H9 (cell line): ENCODE measurements at regions not wholly inside any gene's neighbourhood (a gene's known extent, or its start where the extent isn't known, plus 50 kb on each side); places are given as distances from the start of the nearest gene placed in this dataset.

Experiments
- DNase-seq: peaks from one replicate; pipeline ENCODE4 v3.0.0-alpha.2; 2017
- H2AFZ ChIP-seq: one replicate; pipeline ENCODE4 v1.6.1; 2013; ENCODE audit warnings: mild to moderate bottlenecking, low read length, control low read depth, moderate library complexity
- H2AK5ac ChIP-seq: 2 replicates; pipeline ENCODE4 v1.6.1; 2013; ENCODE audit warnings: low read length, control low read depth, mixed read lengths; ENCODE audit not compliant: insufficient read length
- H2BK120ac ChIP-seq: one replicate; pipeline ENCODE4 v1.6.1; 2013; ENCODE audit warnings: low read depth, mild to moderate bottlenecking, low read length, control low read depth, inconsistent platforms; ENCODE audit not compliant: poor library complexity, severe bottlenecking
- H2BK12ac ChIP-seq: 2 replicates; pipeline ENCODE4 v1.6.1; 2013; ENCODE audit warnings: low read length, control low read depth, mixed read lengths, low read depth; ENCODE audit not compliant: insufficient read length
- H2BK15ac ChIP-seq: 2 replicates; pipeline ENCODE4 v1.6.1; 2013; ENCODE audit warnings: low read depth, low read length, control low read depth
- H2BK20ac ChIP-seq: one replicate; pipeline ENCODE4 v1.6.1; 2013; ENCODE audit warnings: low read depth, mild to moderate bottlenecking, low read length, control low read depth, inconsistent platforms; ENCODE audit not compliant: poor library complexity, severe bottlenecking
- H2BK5ac ChIP-seq: 2 replicates; pipeline ENCODE4 v1.6.1; 2013; ENCODE audit warnings: low read length, control low read depth, mixed read lengths; ENCODE audit not compliant: insufficient read length
- H3K14ac ChIP-seq: 2 replicates; pipeline ENCODE4 v1.6.1; 2013; ENCODE audit warnings: low read length, control low read depth; ENCODE audit not compliant: insufficient read depth
- H3K18ac ChIP-seq: 2 replicates; pipeline ENCODE4 v1.6.1; 2013; ENCODE audit warnings: low read depth, mild to moderate bottlenecking, mixed read lengths, low read length, control low read depth; ENCODE audit not compliant: insufficient read length
- H3K23ac ChIP-seq: 2 replicates; pipeline ENCODE4 v1.6.1; 2013; ENCODE audit warnings: low read length, control low read depth, mixed read lengths, low read depth; ENCODE audit not compliant: insufficient read length
- H3K23me2 ChIP-seq: 2 replicates; pipeline ENCODE4 v1.6.1; 2013; ENCODE audit warnings: low read depth, mild to moderate bottlenecking, mixed read lengths, low read length, control low read depth; ENCODE audit not compliant: insufficient read length, poor library complexity, severe bottlenecking
- H3K27ac ChIP-seq: 2 replicates; pipeline ENCODE4 v1.5.1; 2013; ENCODE audit warnings: low read length, control low read depth, mixed read lengths, low read depth; ENCODE audit not compliant: insufficient read length
- H3K27me3 ChIP-seq: 2 replicates; pipeline ENCODE4 v1.6.1; 2013; ENCODE audit warnings: low read length, control low read depth, inconsistent platforms; ENCODE audit not compliant: insufficient read depth
- H3K4ac ChIP-seq: 2 replicates; pipeline ENCODE4 v1.6.1; 2013; ENCODE audit warnings: low read depth, mild to moderate bottlenecking, control low read depth, inconsistent platforms, low read length, moderate library complexity
- H3K4me1 ChIP-seq: 2 replicates; pipeline ENCODE4 v1.6.1; 2013; ENCODE audit warnings: low read length, control low read depth, inconsistent platforms; ENCODE audit not compliant: insufficient read depth
- H3K4me2 ChIP-seq: 2 replicates; pipeline ENCODE4 v1.6.1; 2013; ENCODE audit warnings: low read length, control low read depth, mixed read lengths; ENCODE audit not compliant: insufficient read length, insufficient read depth
- H3K56ac ChIP-seq: 2 replicates; pipeline ENCODE4 v1.6.1; 2013; ENCODE audit warnings: low read depth, mild to moderate bottlenecking, mixed read lengths, low read length, control low read depth; ENCODE audit not compliant: insufficient read length
- H3K79me1 ChIP-seq: 2 replicates; pipeline ENCODE4 v1.6.1; 2013; ENCODE audit warnings: low read depth, mild to moderate bottlenecking, moderate library complexity, low read length, control low read depth, inconsistent platforms; ENCODE audit not compliant: insufficient read depth, poor library complexity, severe bottlenecking
- H3K79me2 ChIP-seq: 2 replicates; pipeline ENCODE4 v1.6.1; 2013; ENCODE audit warnings: low read length, control low read depth, inconsistent platforms; ENCODE audit not compliant: insufficient read depth
- H3K9ac ChIP-seq: 2 replicates; pipeline ENCODE4 v1.6.1; 2013; ENCODE audit warnings: low read length, control low read depth, mixed read lengths; ENCODE audit not compliant: insufficient read length; ENCODE audit errors: extremely low read depth
- H3K9me3 ChIP-seq: one replicate; pipeline ENCODE4 v1.6.1; 2013; ENCODE audit warnings: low read depth, low read length, inconsistent platforms; ENCODE audit not compliant: control insufficient read depth
- H3T11ph ChIP-seq: one replicate; pipeline ENCODE4 v1.6.1; 2013; ENCODE audit warnings: mild to moderate bottlenecking, low read length, control low read depth, inconsistent platforms
- H4K20me1 ChIP-seq: one replicate; pipeline ENCODE4 v1.6.1; 2013; ENCODE audit not compliant: control insufficient read depth, insufficient read length, insufficient read depth
- H4K5ac ChIP-seq: 2 replicates; pipeline ENCODE4 v1.6.1; 2013; ENCODE audit warnings: low read depth, mild to moderate bottlenecking, mixed read lengths, low read length, control low read depth; ENCODE audit not compliant: insufficient read length
- H4K8ac ChIP-seq: replicated peaks from 2 replicates; pipeline ENCODE4 v1.6.1; 2013; ENCODE audit warnings: low read length, control low read depth, mixed read lengths, low read depth; ENCODE audit not compliant: insufficient read length
- H4K91ac ChIP-seq: 2 replicates; pipeline ENCODE4 v1.6.1; 2013; ENCODE audit warnings: low read depth, mild to moderate bottlenecking, moderate library complexity, mixed read lengths, low read length, control low read depth; ENCODE audit not compliant: insufficient read length
- H3K27ac Mint-ChIP-seq, 3 experiments: 2 replicates in 2 of 3; 3 replicates in 1 of 3; pipeline ENCODE4 v1.8.0; 2020 to 2021; ENCODE audit warnings: mixed read lengths in 3 of 3, mild to moderate bottlenecking in 1 of 3, moderate library complexity in 1 of 3
- H3K27me3 Mint-ChIP-seq: 2 replicates; pipeline ENCODE4 v1.8.0; 2021; ENCODE audit warnings: low read depth, mild to moderate bottlenecking, moderate library complexity, mixed read lengths
- H3K36me3 Mint-ChIP-seq, 3 experiments: 2 replicates in 2 of 3; 3 replicates in 1 of 3; pipeline ENCODE4 v1.8.0; 2020 to 2021; ENCODE audit warnings: low read depth in 3 of 3, mixed read lengths in 3 of 3; ENCODE audit not compliant: insufficient read depth in 1 of 3
- H3K4me1 Mint-ChIP-seq, 2 experiments: 2 replicates each; pipeline ENCODE4 v1.8.0; 2020; ENCODE audit warnings: mixed read lengths in 2 of 2
- H3K4me3 Mint-ChIP-seq, 2 experiments: 2 replicates in 1 of 2; 3 replicates in 1 of 2; pipeline ENCODE4 v1.8.0; 2020 to 2021; ENCODE audit warnings: mild to moderate bottlenecking in 2 of 2, mixed read lengths in 2 of 2, moderate library complexity in 1 of 2
- H3K9me3 Mint-ChIP-seq, 2 experiments: 2 replicates in 1 of 2; 3 replicates in 1 of 2; pipeline ENCODE4 v1.8.0; 2020; ENCODE audit warnings: mild to moderate bottlenecking in 2 of 2, mixed read lengths in 2 of 2, moderate library complexity in 1 of 2
- WGBS: extraction: QIAGEN DNeasy Blood & Tissue Kit; methylation state at CpG from one replicate; pipeline ENCODE4 v1.1.7; 2013; ENCODE audit warnings: missing lambda C conversion rate, low lambda C conversion rate, mixed read lengths; ENCODE audit not compliant: insufficient read length; ENCODE audit errors: extremely low coverage; 5-methylcytosine and 5-hydroxymethylcytosine counted together
- TF ChIP-seq, protein P1 (sequence below): fragments of 200-600 bp; sonication (generic); conservative IDR thresholded peaks from 3 replicates; pipeline ENCODE4 v1.8.0; 2021; ENCODE audit warnings: antibody characterized with exemption, mild to moderate bottlenecking

DNA sequence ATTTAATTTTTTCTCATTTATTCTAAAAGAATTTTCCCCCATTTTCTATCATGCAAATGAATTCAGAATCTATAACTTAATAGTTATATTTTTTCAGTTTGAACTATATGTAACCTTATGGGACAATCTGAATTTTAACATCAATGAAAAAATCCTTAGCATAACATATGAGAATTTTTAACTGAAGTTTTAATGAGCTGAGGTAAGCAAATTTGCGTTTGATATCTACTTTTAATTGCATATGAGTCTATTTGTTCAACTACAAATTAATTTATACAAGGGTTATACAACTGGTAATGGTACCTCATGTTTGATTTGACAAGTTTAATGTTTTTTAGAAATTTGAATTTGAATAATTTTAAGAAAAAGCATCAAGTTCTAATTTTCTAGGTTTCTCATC lies 384.4 kb upstream of the PCDH9 start:
- Histone ChIP-seq H3K4me2 (no peak overlapping the region), H3K79me2 (no peaks in the 10 kb centered on the region), H3K14ac (no peak overlapping the region), H2BK15ac (no peak overlapping the region), H3K27me3 (no peaks in the 10 kb centered on the region), H3K9me3 (no peaks in the 10 kb centered on the region), H3K79me1 (no peaks in the 10 kb centered on the region), H3K18ac (no peak overlapping the region), H4K5ac (no peak overlapping the region), H2BK20ac (no peak overlapping the region), H3K27ac (no peak overlapping the region), H3K23me2 (no peaks in the 10 kb centered on the region), H3K4me1 (no peaks in the 10 kb centered on the region), H3T11ph (no peak overlapping the region), H3K23ac (no peak overlapping the region), H3K9ac (no peak overlapping the region), H3K56ac (no peak overlapping the region), H2BK12ac (no peak overlapping the region), H2BK5ac (no peak overlapping the region), H2BK120ac (no peak overlapping the region), H3K4ac (no peak overlapping the region), H4K91ac (no peak overlapping the region), H4K20me1 (no peaks in the 10 kb centered on the region), H2AFZ (no peak overlapping the region), H4K8ac (no peak overlapping the region), H2AK5ac (no peak overlapping the region)
- no peak overlapping the region for H3K4me3 Mint-ChIP-seq
- no peak overlapping the region for H3K27ac Mint-ChIP-seq
- no peaks in the 10 kb centered on the region for H3K27me3 Mint-ChIP-seq
- no peaks in the 10 kb centered on the region for H3K36me3 Mint-ChIP-seq
- H3K9me3 Mint-ChIP-seq, result no peaks in the 10 kb centered on the region
- no peak for DNase-seq
- H3K4me1 Mint-ChIP-seq, result no peaks in the 10 kb centered on the region; a peak in 1 of 4 replicates
- WGBS, result no CpG with 5 or more reads among the region's 1 CpG
- TF ChIP-seq, protein P1, sequence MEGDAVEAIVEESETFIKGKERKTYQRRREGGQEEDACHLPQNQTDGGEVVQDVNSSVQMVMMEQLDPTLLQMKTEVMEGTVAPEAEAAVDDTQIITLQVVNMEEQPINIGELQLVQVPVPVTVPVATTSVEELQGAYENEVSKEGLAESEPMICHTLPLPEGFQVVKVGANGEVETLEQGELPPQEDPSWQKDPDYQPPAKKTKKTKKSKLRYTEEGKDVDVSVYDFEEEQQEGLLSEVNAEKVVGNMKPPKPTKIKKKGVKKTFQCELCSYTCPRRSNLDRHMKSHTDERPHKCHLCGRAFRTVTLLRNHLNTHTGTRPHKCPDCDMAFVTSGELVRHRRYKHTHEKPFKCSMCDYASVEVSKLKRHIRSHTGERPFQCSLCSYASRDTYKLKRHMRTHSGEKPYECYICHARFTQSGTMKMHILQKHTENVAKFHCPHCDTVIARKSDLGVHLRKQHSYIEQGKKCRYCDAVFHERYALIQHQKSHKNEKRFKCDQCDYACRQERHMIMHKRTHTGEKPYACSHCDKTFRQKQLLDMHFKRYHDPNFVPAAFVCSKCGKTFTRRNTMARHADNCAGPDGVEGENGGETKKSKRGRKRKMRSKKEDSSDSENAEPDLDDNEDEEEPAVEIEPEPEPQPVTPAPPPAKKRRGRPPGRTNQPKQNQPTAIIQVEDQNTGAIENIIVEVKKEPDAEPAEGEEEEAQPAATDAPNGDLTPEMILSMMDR, result no peak
